Endothelial cell of umbilical vein (primary cell): ENCODE measurements at regions not wholly inside any gene's neighbourhood (a gene's known extent, or its start where the extent isn't known, plus 50 kb on each side); places are given as distances from the start of the nearest gene placed in this dataset.

Source experiments
- BruUV-seq: library from RNA; stranded (reverse); fragments of 400-500 nt; replicated peaks from 2 replicates; lab custom pipeline; 2021; lab: Mats Ljungman, UMichigan
- CTCF ChIA-PET: fragments of 300-600, 350-600 bp; sonication (Branson Sonifier 250); formaldehyde crosslinking; loops from one replicate; lab custom pipeline; 2021; ENCODE audit warnings: antibody characterized with exemption, inconsistent platforms; lab: Charles Lee
- POLR2A ChIA-PET: fragments of 300-600, 350-600 bp; sonication (Branson Sonifier 250); formaldehyde crosslinking; loops from one replicate; lab custom pipeline; 2021; ENCODE audit warnings: antibody characterized with exemption, inconsistent platforms; lab: Charles Lee
- DNase-seq: peaks from one replicate; pipeline ENCODE4 v3.0.0-alpha.2; 2011; ENCODE audit warnings: low read depth, low spot score
- FAIRE-seq: peaks from 2 replicates; lab custom pipeline; 2011; peaks lifted over from hg19 to GRCh38; lab: Jason Lieb, UNC
- H2AFZ ChIP-seq: 2 replicates; pipeline ENCODE4 v1.6.0; 2012; ENCODE audit warnings: low read depth, low read length, control low read depth, inconsistent platforms
- H3K27ac ChIP-seq: 2 replicates; pipeline ENCODE4 v1.5.1; 2011; ENCODE audit warnings: low read depth, mild to moderate bottlenecking, control low read depth, low read length, moderate library complexity; ENCODE audit not compliant: insufficient read depth
- H3K27me3 ChIP-seq, 2 experiments: 2 replicates each; pipeline versions ENCODE4 v1.6.0 to v1.6.1; 2011; ENCODE audit warnings: low read length in 2 of 2, mixed read lengths in 1 of 2; ENCODE audit not compliant: control insufficient read depth in 2 of 2, insufficient read depth in 2 of 2
- H3K36me3 ChIP-seq, 2 experiments: 2 replicates in 1 of 2; 3 replicates in 1 of 2; pipeline ENCODE4 v1.5.1; 2011; ENCODE audit warnings: low read length in 2 of 2, mild to moderate bottlenecking in 1 of 2, moderate library complexity in 1 of 2; ENCODE audit not compliant: control insufficient read depth in 2 of 2, insufficient read depth in 2 of 2; ENCODE audit errors: extremely low read depth in 1 of 2
- H3K4me1 ChIP-seq: 3 replicates; pipeline ENCODE4 v1.5.1; 2011; ENCODE audit warnings: mild to moderate bottlenecking, low read length; ENCODE audit not compliant: control insufficient read depth, insufficient read depth; ENCODE audit errors: extremely low read depth
- H3K4me2 ChIP-seq: 2 replicates; pipeline ENCODE4 v1.6.1; 2011; ENCODE audit warnings: low read length, control low read depth, mixed read lengths; ENCODE audit not compliant: insufficient read depth
- H3K4me3 ChIP-seq, 3 experiments: fragments of 200-600 bp in 1 of 3; sonication (generic), shearing (Covaris generic) in 1 of 3; replicated peaks in 1 of 3; 2 replicates each; pipeline ENCODE4 v1.5.1; 2011 to 2016; ENCODE audit warnings: control low read depth in 3 of 3, low read length in 3 of 3, mild to moderate bottlenecking in 2 of 3, inconsistent platforms in 1 of 3, low read depth in 1 of 3, moderate library complexity in 1 of 3; ENCODE audit not compliant: insufficient read depth in 1 of 3
- H3K79me2 ChIP-seq: 2 replicates; pipeline ENCODE4 v1.6.0; 2012; ENCODE audit warnings: low read length, inconsistent platforms; ENCODE audit not compliant: control insufficient read depth, insufficient read depth
- H3K9ac ChIP-seq: replicated peaks from 2 replicates; pipeline ENCODE3; 2011; ENCODE audit warnings: low read length, control low read depth; ENCODE audit not compliant: insufficient read depth; ENCODE audit errors: extremely low read depth
- H3K9me1 ChIP-seq: replicated peaks from 3 replicates; pipeline ENCODE4 v1.6.0; 2011; ENCODE audit warnings: mild to moderate bottlenecking, low read length; ENCODE audit not compliant: control insufficient read depth, insufficient read depth; ENCODE audit errors: extremely low read depth
- H3K9me3 ChIP-seq: replicated peaks from 2 replicates; pipeline ENCODE4 v1.5.1; 2012; ENCODE audit warnings: low read length, inconsistent platforms; ENCODE audit not compliant: control insufficient read depth, insufficient read depth
- H4K20me1 ChIP-seq: replicated peaks from 2 replicates; pipeline ENCODE3; 2011; ENCODE audit warnings: mild to moderate bottlenecking, low read length; ENCODE audit not compliant: control insufficient read depth, insufficient read depth; ENCODE audit errors: extremely low read depth
- EZH2 ChIP-seq: IDR thresholded peaks from 2 replicates; pipeline ENCODE4 v1.6.1; 2012; ENCODE audit warnings: borderline replicate concordance, low read depth, mild to moderate bottlenecking, moderate library complexity, low read length, inconsistent platforms; ENCODE audit not compliant: severe bottlenecking
- GATA2 ChIP-seq: IDR thresholded peaks from 2 replicates; pipeline ENCODE4 v1.7.0; 2011; ENCODE audit warnings: low read depth, mild to moderate bottlenecking, moderate library complexity, mixed read lengths, low read length; ENCODE audit not compliant: insufficient read length, insufficient read depth
- JUN ChIP-seq: IDR thresholded peaks from 2 replicates; pipeline ENCODE4 v1.6.1; 2011; ENCODE audit warnings: borderline replicate concordance, low read depth; ENCODE audit not compliant: insufficient read length, insufficient read depth
- MYC ChIP-seq: IDR thresholded peaks from one replicate; pipeline ENCODE4 v1.6.1; 2011; ENCODE audit warnings: mild to moderate bottlenecking, low read depth, low read length
- POLR2A ChIP-seq: IDR thresholded peaks from 2 replicates; pipeline ENCODE4 v1.6.1; 2012; ENCODE audit warnings: low read depth, mild to moderate bottlenecking, control low read depth, low read length
- dilution Hi-C: fragments of 300-500 bp; cut with MboI; formaldehyde crosslinking; loops from one replicate; pipeline ENCODE4 v1.15.0; 2019; ENCODE audit warnings: low sequenced_read_pairs; ENCODE audit not compliant: extremely low pct_ligation_motif_present
- intact Hi-C: fragments of 100-400 bp; cut with micrococcal nuclease; formaldehyde crosslinking; loops from one replicate; pipeline ENCODE4 v1.10.0; 2022
- TF ChIP-seq, protein P1 (sequence below), 2 donors: IDR thresholded peaks; 1 replicate in 1 of 2; 2 replicates in 1 of 2; pipeline ENCODE4 v1.5.1; 2011; ENCODE audit warnings: low read length in 2 of 2, mild to moderate bottlenecking in 2 of 2, moderate library complexity in 2 of 2, control low read depth in 1 of 2, inconsistent platforms in 1 of 2, low read depth in 1 of 2; ENCODE audit not compliant: insufficient read depth in 1 of 2; ENCODE audit errors: extremely low read depth in 1 of 2
- TF ChIP-seq, protein P2 (sequence below): IDR thresholded peaks from 2 replicates; pipeline ENCODE4 v1.6.1; 2011; ENCODE audit not compliant: insufficient read depth, insufficient read length

GRCh38 chr2:181398000-181398399 is 59.2 kb upstream of the ITGA4 start:
- Histone ChIP-seq H3K79me2 (no peaks in the 10 kb centered on the region), H3K27ac (no peak overlapping the region), H3K36me3 (no peaks in the 10 kb centered on the region), H2AFZ (no peak overlapping the region), H3K4me1 (peaks cover 2% of the 10 kb centered on the region), H3K27me3 (no peaks in the 10 kb centered on the region), H3K4me3 (no peak overlapping the region), H3K4me2 (no peak overlapping the region), H4K20me1 (no peaks in the 10 kb centered on the region), H3K9ac (no peak overlapping the region), H3K9me3 (no peaks in the 10 kb centered on the region), H3K9me1 (no peaks in the 10 kb centered on the region)
- dilution Hi-C loops, result no loop called here
- BruUV-seq, result no TSS peak
- ChIA-PET CTCF (interaction anchor here (1.4 kb wide), 1 partner anchor 25 kb away, joined by 3 read pairs; no protein-coding TSS in a partner anchor), POLR2A (no interaction called here)
- intact Hi-C loops, result no loop called here
- FAIRE-seq (no peak), DNase-seq (no peak)
- no peak for TF ChIP-seq JUN
- TF ChIP-seq, protein P1, sequence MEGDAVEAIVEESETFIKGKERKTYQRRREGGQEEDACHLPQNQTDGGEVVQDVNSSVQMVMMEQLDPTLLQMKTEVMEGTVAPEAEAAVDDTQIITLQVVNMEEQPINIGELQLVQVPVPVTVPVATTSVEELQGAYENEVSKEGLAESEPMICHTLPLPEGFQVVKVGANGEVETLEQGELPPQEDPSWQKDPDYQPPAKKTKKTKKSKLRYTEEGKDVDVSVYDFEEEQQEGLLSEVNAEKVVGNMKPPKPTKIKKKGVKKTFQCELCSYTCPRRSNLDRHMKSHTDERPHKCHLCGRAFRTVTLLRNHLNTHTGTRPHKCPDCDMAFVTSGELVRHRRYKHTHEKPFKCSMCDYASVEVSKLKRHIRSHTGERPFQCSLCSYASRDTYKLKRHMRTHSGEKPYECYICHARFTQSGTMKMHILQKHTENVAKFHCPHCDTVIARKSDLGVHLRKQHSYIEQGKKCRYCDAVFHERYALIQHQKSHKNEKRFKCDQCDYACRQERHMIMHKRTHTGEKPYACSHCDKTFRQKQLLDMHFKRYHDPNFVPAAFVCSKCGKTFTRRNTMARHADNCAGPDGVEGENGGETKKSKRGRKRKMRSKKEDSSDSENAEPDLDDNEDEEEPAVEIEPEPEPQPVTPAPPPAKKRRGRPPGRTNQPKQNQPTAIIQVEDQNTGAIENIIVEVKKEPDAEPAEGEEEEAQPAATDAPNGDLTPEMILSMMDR (IDR thresholded peaks at IDR 0.05; ENCODE audit: extremely low read depth in 1 of 2, insufficient read depth in 1 of 2, low read depth in 1 of 2, low read length in 2 of 2), result no peak
- no peak for TF ChIP-seq MYC
- no peak for TF ChIP-seq EZH2
- TF ChIP-seq POLR2A, result no peak
- TF ChIP-seq, protein P2, sequence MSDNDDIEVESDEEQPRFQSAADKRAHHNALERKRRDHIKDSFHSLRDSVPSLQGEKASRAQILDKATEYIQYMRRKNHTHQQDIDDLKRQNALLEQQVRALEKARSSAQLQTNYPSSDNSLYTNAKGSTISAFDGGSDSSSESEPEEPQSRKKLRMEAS, result no peak
- no peak for TF ChIP-seq GATA2
